HG03439 (cell line): ENCODE measurements at regions not wholly inside any gene's neighbourhood (a gene's known extent, or its start where the extent isn't known, plus 50 kb on each side); places are given as distances from the start of the nearest gene placed in this dataset.
"Not testable (repeated sequence)": the region's sequence is repeated elsewhere in the genome, so short reads cannot be mapped to it uniquely, and the experiment has no call there.

Source experiments
- ATAC-seq: cut with Tn5 transposase; IDR thresholded peaks from one replicate; pipeline ENCODE4 v1.9.1; 2021; ENCODE audit warnings: mild to moderate bottlenecking, moderate library complexity; ENCODE audit not compliant: unreplicated experiment

DNA sequence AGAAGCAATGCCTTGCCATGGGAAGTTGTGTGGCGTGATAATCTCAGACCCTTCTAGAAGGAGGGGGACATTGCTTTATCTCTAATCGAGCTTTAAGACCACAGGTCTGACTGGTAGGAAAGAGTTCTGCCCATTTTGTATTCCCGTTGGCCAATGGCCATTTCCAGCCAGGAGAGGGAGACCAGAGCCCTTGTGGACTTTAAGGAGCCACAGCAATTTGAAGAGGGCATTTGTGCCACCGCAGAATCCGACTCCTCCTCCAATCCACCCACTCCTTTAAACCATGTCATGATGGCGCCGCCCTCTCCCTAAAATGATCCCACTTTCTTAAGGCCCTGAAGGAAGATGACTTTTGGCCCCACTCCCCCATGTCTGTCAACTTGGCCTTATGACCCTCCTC is 560.5 kb upstream of the ADAMTS16 start:
- ATAC-seq, result no peak

DNA sequence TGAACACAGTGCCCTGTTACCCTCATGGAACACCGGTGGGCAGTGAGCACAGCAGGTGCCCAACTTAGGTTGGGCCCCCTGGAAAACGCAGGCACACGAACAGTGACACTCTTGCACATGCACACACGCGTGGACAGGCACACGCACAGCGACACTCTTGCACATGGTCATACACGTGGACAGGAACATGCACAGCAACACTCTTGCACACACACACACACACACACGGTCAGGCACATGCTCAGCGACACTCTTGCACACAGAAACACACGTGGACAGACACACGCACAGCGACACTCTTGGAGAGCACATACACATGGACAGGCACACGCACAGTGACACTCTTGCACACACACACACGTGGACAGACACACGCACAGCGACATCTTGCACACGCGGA is 559.4 kb upstream of the ADAMTS16 start:
- no peak for ATAC-seq

DNA sequence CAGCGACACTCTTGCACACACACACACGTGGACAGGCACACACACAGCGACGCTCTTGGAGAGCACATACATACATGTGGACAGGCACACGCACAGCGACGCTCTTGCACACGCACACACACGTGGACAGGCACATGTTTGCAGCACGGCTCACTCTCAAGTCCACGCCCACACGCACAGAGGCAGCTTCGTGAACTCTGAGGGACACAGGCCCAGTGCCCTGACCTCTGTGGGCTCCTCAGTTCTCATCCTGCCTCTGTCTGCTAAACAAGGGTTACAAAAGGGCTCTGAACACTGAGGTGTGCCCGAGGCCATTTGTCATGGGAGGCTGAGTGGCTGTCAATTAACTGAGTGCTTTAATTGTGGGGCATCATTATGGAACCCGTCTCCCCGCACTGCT is 558.8 kb upstream of the ADAMTS16 start:
- ATAC-seq, result no peak

DNA sequence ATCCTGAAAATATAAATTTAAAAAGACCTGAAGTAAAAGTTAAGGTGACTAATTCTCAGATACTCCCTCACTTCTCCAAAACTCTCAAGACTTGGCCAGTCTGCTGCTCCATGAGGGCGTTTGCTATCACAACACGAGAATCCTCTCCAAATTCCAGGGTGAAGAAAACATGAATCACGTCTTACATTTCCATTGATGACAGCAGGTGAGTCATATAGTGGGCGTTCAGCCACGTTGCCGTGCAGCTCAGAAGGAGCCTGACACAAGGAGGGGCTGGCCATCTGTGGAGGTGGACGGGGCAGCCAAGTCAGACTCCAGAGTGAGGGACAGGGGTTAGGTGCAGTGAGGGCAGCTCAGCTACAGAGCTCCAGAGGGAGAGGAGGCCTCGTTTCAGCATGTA is 555.1 kb upstream of the ADAMTS16 start:
- ATAC-seq, result no peak

DNA sequence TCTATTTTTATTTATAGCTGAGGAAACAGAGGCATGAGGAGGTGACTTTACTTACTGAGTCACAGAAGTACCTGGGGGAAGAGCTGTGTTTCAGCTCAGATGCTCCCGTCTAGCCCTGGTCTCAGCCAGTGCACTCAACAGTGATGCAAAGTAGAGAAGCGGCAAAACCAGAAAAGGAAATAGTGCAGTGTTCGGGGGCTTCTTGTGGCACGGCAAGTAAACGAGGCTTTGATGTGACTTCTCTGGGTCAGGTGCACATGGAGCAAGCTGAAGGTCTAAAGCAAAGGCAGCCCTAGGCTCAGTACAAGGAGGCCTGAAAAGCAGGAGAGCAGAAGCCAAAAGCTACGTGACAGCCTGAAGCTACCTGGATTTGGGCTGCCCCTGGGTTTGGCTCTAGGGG is 526.7 kb upstream of the ADAMTS16 start:
- ATAC-seq, result no peak

DNA sequence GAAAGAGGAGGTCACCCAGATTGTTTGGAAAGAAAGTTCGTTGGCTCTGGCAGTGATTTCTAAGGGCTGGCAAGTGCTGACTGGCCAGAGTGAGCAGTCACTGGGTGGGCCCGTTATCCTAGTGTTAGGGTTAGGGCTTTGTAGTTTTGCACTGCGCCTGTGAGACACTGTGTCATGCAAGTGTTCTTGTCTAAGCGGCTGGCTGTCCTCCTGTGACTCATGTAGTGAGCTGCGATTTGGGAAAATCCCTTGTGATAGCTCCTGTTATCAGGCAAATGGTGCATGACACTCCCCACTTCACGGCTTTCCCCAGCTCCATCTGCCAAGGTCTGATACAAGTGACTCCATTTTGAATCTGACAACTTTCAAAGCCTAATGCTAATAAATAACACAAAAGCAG is 526.0 kb upstream of the ADAMTS16 start:
- ATAC-seq, result no peak

DNA sequence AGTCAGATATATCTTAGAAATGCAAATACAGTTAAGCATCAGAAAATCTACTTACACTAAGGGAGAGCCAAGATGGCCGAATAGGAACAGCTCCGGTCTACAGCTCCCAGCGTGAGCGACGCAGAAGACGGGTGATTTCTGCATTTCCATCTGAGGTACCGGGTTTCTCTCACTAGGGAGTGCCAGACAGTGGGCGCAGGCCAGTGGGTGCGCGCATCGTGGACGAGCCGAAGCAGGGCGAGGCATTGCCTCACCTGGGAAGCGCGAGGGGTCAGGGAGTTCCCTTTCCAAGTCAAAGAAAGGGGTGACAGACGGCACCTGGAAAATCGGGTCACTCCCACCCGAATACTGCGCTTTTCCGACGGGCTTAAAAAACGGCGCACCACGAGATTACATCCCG is 524.8 kb upstream of the ADAMTS16 start:
- not testable (repeated sequence) for ATAC-seq

DNA sequence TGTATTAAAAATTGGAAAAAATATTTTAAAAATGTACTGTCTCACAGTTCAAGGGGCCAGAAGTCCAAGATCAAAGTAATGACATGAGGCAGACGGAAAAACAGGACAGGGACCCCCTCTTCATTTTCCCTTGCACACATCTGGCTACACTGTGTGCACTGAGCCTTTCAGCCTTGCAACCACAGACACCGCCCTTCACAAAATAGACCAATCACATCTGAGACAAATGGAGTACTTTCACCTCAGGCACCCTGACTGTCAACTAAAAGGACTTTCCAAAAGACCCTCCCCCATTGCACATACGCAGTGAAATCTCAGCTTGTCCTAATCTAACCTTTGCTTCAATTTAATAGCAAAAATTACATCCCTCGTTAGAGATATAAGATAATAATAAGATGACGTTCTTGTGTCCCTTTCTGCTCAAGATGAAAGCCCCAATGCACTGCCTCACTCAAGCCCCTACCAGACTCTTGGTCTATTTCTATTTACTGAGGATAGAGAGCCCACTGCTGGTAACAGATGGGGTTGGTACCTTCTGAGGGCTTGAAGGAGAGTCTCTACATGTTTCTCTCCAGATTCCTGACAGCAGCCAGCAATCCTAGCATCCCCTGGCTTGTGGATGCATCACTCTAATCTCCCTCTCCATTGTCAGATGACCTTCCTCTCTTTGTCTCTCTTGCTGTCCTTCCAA is 514.8 kb upstream of the ADAMTS16 start:
- no peak for ATAC-seq

DNA sequence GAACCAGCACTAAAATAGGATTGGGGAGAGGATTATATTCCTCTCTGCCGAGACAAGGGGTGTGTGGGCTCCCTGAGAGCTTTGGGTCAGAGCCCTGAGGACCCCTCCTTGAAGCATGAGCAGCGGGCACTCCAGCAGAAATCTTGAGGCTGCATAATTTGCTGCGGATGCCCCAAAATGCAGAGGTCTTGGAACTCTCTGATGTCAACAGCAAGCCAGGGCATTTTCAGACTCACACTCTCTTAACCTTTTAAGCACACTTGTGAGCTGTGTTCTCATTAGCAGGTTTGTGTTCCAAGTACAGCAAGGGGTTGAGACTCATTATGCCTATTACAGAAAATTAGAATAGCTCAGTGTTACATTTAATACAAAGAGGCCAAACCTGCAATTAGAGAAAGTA is 513.0 kb upstream of the ADAMTS16 start:
- ATAC-seq, result no peak

DNA sequence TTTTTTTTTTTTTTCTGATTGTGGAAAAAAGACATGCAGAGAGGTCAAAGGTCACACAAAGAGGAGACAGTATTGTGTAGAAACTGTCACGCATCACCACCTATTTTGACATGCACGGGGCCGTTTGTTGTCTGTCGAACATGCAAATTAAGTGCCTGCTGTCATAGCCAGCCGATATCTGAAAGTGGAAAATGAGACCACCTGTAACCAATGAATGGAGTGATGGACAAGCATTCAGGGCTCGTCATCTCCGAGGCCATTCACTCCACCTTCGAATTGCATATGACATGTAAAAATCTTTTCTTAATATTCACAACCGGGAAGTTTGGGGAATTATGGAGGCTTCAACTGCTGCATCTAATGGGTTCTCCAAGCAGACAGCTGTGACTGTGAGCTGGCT is 512.2 kb upstream of the ADAMTS16 start:
- no peak for ATAC-seq

DNA sequence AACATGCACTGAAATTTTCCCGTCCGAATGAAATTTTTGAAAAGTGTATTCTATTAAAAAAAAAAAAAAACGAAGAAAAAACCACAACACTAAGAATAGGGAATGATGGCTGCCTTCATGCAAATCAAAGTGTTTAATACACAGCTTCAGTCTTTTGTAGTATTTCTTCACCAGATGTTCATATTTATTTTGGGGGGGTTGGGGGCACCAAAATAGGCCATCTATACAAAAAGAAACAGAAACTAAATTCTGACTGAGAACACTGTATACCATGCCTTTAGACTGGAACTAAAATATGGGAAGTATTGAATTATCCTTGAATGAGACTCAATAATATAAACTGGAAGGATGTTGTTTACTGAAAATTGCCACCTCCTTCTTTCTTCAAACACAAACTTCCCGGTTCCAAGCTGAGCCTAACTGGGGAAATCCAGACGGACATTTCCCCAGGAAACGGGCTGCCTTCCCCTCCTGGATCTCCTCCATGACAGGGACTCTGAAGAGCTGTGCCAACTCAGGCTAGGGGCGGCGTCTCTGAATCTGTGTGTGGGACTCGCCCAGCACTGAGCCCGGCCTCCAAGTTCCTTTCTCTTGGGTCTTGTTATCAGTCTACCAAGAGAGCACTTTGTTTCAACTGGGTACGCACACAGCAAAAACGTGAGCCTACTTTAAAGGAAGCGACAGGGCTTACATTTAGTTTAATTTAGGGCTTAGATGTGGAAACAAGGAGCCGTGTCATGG is 511.3 kb upstream of the ADAMTS16 start:
- ATAC-seq, result no peak

DNA sequence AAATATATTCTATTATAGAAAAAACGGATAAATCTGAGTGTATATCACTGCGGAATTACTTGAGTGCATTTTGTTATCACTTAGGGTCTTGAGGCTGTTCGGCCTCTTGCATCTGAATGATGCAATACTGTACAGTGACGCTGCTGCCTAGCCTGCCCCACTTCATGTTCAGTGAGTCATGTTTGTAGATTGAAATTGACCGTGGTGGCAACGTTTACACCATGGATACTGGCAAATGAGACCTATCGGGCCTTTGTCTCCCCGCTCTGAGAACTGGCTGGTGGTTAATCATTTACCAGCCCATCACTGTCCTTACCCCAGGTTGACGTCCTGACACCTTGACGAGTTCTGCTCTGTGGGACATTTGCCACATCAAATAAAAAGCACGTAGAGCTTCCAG is 510.1 kb upstream of the ADAMTS16 start:
- no peak for ATAC-seq

DNA sequence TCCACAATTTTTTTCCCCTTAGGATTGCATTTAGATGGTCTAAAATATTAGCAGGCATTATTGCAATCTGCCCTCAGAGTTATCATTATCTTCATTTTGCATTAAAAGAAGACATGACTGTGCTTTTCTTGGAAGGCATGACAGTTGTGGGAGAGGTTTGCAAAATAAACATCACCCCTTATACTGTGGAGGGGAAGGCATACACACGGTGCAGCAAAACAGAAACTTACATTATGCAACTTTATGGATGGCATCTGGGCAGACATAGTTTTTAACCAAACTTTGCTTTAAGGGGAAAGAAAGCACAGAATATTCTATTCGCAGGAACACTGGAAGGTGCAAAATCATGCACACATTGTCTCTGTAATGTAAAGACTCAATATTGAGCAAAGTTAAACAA is 505.8 kb upstream of the ADAMTS16 start:
- no peak for ATAC-seq

DNA sequence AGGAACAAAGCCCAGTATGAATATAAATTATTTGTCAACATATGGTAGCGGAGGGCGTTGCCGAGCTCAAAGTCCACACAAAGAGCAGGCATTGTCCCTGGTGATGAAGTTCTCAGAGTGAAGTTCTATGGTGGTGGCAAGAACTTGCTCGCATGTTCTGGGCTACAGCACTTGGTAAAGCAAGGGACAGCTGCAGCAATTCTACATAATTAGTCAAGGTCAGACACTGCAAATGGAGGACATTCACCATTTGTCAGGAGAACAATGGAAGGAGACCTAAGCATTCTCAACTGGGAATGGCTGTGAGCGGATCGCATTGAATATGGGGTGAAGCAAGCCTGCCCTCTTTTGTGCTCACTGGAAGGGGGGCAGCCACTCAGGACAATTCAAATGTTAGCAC is 503.8 kb upstream of the ADAMTS16 start:
- no peak for ATAC-seq

DNA sequence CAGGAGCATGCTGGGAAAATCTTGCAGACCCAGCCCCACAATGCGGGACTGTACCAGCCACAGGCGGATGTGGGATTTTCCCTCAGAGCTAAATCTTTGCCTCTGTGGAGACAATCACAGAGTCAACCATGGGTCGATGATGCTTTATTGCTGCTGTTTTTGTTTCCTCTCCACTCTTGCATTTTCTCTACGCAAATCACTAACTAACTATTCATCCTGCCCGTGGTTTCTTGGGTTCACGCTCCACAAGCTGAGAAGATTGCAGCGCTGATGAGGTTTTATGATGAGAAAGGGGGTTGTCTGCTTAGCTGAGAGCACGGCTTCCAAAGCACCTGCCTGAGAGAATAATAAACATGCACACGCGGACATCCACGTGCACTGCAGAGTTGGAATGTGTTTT is 500.2 kb upstream of the ADAMTS16 start:
- ATAC-seq, result no peak

DNA sequence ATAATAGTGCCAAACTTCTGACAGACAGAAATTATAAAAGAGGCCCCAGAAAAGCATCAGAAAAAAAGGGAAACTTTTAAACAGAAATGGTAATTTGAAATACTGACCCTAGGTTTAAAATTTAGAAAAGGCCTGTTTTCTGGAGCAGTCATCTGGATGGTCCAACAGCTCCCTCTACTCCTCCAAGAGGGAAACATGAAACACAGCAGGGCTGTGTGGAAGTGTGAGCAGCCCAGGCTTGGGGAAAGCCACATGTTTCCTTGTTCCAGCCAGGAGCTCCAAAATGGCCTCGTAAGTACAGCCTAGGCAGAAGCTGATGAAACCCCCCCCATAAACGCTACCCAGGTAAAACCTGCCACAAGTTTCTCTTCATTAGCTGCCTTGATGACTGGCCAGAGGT is 499.3 kb upstream of the ADAMTS16 start:
- no peak for ATAC-seq

DNA sequence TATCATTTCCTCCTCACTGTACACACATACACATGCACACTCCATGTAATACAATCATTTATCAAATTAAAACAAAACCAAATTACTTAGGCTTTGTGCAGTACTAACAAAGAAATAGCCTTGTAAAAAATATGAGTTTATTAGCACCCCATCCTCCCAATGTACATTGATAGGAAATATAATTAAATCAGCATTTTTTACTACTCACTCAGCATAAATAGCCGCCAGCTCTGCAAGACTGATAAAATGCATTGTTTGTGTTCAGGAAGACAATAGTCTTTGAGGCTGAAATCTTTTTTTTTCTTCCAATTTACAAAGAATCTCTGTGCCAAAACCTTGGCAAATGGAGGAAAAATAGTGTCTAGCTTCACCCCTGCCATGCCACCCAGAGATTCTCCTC is 497.6 kb upstream of the ADAMTS16 start:
- ATAC-seq, result no peak

DNA sequence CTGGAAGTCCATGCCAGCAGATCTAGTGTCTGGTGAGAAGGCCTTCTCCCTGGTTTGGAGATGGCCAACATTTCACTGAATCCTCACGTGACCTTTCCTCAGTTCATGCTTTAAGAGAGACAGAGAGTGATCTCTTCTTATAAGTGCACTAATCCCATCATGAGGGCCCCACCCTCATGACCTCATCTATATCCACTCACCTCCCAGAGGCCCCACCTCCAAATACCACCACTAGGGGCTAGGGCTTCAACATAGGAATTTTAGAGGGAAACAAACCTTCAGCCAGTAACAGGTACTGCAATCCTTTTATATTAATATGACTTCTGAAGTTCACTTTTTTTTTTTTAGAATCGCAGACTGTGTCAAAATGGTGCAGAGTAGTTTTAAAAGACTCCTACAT is 496.9 kb upstream of the ADAMTS16 start:
- no peak for ATAC-seq

DNA sequence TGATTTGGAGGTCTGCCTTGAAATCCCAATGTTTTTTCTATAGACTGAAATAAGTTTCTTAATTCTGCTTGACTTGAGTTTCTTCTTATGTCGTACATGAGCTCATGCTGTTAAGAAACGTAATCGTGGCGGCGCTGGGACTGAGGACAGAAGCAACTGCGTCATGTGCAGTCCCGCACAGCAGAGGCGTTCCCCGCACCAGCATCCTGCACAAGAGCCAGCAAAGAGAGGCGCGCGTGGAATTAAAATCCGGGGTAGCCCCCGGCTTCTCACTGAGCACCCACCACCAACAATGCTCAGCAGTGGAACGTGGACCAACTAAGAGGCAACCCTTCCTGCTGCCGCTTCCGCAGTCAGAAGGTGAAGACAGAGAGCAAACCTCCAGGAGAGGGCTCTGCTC is 496.2 kb upstream of the ADAMTS16 start:
- ATAC-seq, result no peak

DNA sequence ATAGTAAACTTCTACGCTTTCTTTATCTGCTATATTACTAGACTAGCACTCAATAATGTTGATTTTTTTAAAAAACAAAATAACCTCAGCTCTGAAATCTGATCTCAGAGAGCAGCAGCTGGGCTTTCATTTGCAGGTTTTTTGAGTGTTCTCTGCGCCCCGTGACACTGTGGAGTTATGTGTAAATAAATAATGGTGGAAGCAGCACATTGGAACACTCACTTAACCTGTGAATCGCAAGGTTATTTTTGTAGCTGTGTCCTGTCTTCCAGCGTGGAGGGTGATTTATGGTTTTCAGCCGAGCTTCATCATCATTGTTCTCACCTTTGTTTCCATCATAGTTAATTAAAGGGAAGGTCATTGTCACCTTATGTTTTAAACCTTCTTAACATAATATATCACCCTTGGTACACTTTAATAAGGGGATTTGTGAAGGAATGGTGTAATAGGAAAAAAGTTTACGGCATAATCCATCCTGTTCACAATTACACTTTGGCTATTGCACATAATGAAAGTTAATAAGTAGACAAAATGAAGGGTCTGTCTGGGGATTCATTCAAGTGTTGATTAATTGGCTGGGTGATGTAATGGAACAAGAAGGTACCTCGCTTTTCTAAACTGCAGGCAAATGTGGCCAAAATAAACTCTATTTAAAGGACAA is 493.3 kb upstream of the ADAMTS16 start:
- ATAC-seq, result no peak

DNA sequence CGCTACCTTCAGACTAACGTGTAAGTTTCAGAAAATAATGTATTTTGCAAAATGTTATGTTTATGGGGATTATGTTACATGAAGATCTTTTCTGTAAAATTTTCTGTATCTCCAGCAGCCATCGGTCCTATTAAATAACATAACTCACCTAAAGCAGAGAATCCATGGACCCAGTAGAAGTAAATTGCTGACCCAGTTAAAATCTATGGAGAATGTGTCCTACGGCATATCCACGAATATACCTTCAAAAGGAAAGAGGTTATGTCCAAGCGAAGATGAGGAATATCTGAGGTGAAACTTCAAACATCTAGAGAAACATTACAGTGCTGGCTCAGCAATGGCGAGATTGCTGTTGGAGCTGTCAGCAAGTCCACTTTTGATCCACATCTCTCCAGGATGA is 492.2 kb upstream of the ADAMTS16 start:
- ATAC-seq, result no peak

DNA sequence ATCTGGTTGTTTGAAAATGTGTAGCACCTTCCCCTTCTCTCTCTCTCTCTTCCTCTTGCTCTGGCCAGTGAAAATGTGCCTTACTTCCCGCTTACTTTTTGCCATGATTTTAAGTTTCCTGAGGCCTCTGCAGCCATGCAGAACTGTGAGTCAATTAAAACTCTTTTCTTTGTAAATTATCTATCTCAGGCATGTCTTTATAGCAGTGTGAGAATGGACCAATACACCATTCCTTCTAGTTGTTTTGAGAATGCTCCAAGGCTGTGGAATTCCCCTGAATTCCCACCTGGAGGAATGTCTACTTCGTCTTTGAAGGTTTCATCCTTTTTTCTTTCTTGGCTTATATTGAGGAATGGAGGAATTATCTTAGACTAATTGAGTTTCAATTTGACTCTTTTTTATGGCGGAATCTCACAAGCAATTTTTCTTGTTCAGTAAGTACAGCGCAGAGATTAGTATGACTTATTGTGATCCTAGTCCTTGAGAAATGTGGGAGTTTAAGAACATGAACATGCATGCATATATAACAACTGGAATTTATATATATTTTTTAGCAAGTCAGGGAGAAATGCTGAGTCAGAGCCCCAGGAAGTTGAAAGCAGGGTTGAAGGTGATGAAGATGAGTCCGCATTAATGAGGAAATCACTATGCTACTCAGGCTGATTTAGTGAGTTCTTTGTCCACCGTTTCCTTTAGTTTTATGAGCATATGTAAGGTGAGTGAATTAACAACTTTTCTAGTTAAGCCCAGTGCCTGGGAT is 488.1 kb upstream of the ADAMTS16 start:
- ATAC-seq, result no peak
